NAMALWA (cell line): ENCODE measurements at regions not wholly inside any gene's neighbourhood (a gene's known extent, or its start where the extent isn't known, plus 50 kb on each side); places are given as distances from the start of the nearest gene placed in this dataset.

ENCODE experiments used
- DNase-seq: peaks from one replicate; pipeline ENCODE4 v3.0.0-alpha.2; 2015; ENCODE audit warnings: low spot score

- no peak for DNase-seq
Measured at GRCh38 chrX:40147971-40148370, 50.2 kb upstream of the BCOR start.
